ENCODE measurements at regions not wholly inside any gene's neighbourhood (a gene's known extent, or its start where the extent isn't known, plus 50 kb on each side); places are given as distances from the start of the nearest gene placed in this dataset.

DNA sequence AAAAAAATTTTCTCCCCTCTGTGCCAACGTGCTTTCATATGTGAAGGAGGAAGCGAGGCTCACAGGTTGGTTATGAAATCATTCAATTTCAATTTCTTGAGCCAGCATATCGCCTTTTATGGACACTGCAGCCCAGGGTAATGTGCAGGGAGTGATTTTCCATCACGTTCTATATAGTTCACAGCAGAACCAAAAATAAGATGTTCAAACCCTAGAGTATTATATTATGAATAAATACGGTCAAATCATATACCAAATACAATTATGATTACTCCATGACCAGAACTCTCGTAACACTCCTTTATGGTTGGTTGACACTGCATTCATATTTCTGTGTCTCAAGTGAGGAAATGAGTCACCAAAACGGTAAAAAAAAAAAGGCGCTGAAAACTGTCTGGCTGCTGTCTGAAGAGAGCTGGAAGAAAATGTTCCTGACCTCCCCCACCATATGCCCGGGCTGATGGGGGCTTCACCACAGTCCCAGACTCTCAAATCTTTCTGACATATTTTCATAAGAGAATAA, 75.8 kb upstream of the UBAC2 start:
- Histone ChIP-seq H3K36me3 (ENCODE audit: control insufficient read depth in 2 of 2, insufficient read depth in 2 of 2, low read length in 1 of 2) (no peaks in the 10 kb centered on the region), H3K27ac (ENCODE audit: low read depth in 1 of 2, low read length in 1 of 2) (no peak overlapping the region), H3K9me3 (ENCODE audit: control insufficient read depth in 2 of 2, insufficient read depth in 1 of 2, low read length in 1 of 2) (no peaks in the 10 kb centered on the region), H3K4me1 (ENCODE audit: control insufficient read depth in 2 of 2, insufficient read depth in 2 of 2, low read length in 2 of 2) (no peaks in the 10 kb centered on the region), H3K4me3 (ENCODE audit: low read length in 2 of 2) (no peak overlapping the region), H3K27me3 (ENCODE audit: control insufficient read depth in 2 of 2, insufficient read depth in 1 of 2, low read length in 1 of 2) (no peaks in the 10 kb centered on the region)
- 23% methylated on average over 9 of the region's 9 CpGs for WGBS
- DNase-seq (ENCODE audit: low read depth in 6 of 9, low spot score in 9 of 9), result peak in 1 of 9 donors; percentile 24

DNA sequence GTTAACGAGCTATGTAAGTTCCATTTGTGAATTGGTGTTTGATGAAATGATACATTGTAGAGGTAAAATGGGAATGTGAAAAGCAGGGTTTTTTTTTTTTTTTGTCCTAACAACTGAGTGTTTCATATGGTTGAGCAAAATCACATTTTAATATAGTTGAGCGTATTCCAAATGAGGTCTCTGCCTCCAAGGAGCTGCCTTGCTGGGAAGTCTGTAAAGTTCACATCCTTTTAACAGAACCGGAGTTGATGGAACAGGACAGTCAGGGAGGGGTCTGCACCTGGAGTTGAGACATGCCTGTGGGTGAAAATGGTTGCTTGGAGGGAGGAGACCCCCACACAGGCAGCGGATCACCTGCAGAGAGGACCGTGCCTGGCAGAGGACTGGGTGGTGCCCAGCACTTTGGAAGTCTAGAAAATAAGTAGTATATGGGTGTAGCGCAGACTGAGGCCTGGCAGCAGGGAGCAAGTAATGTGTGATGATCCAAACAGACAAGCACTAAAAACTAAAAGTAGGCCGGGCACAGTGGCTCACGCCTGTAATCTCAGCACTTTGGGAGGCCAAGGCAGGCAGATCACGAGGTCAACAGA, 75.2 kb upstream of the UBAC2 start:
- no peaks in the 10 kb centered on the region for H3K36me3 ChIP-seq (ENCODE audit: control insufficient read depth in 2 of 2, insufficient read depth in 2 of 2, low read length in 1 of 2)
- 92% methylated on average over 9 of the region's 9 CpGs for WGBS
- DNase-seq (ENCODE audit: low read depth in 6 of 9, low spot score in 9 of 9), result no peak
- H3K9me3 ChIP-seq (ENCODE audit: control insufficient read depth in 2 of 2, insufficient read depth in 1 of 2, low read length in 1 of 2), result no peaks in the 10 kb centered on the region
- H3K27me3 ChIP-seq (ENCODE audit: control insufficient read depth in 2 of 2, insufficient read depth in 1 of 2, low read length in 1 of 2), result peaks cover 0 to 2% of the 10 kb centered on the region in 2 donors
- H3K4me1 ChIP-seq (ENCODE audit: control insufficient read depth in 2 of 2, insufficient read depth in 2 of 2, low read length in 2 of 2), result no peaks in the 10 kb centered on the region
- no peak overlapping the region for H3K27ac ChIP-seq (ENCODE audit: low read depth in 1 of 2, low read length in 1 of 2)
- H3K4me3 ChIP-seq (ENCODE audit: low read length in 2 of 2), result no peak overlapping the region

DNA sequence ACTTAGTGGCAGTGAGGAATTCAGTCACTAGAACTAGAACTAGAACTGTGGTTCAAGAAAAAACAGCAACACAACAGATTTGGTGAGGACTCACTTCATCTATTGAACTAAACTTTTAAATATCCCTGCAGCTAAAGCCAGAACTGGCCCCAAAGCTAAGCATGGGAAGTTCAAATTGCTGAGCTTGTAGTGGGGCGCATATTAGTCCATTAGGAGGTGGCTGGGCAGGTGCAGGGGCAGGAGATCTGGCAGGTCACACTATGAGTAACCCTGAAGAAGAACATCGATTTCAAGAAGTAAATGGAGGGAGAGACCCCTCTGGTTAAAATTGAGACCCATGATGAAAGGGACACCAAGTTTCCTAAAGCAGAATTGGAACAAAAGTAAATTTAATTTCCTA, 73.8 kb upstream of the UBAC2 start:
- no peak for DNase-seq (ENCODE audit: low read depth in 6 of 9, low spot score in 9 of 9)
- 97% methylated on average over 2 of the region's 2 CpGs for WGBS
- peaks cover 0 to 3% of the 10 kb centered on the region in 2 donors for H3K27me3 ChIP-seq (ENCODE audit: control insufficient read depth in 2 of 2, insufficient read depth in 1 of 2, low read length in 1 of 2)

DNA sequence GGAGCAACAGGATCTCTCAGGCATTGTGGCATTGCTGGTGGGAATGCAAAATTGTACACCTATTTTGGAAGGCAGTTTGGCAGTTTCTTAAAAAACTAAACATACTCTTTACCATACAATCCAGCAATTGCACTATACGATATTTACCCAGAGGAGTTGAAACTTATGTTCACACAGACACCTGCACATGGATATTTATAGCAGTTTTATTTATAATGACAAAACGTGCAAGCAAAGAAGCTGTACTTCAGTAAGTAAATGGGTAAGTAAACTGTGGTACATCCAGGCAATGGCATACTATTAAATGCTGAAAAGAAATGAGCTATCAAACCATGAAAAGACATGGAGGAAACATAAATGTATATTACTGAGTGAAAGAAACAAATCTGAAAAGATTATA, 71.6 kb upstream of the UBAC2 start:
- WGBS, result 67% methylated on average over 2 of the region's 2 CpGs
- no peak overlapping the region for H3K27ac ChIP-seq (ENCODE audit: low read depth in 1 of 2, low read length in 1 of 2)
- no peaks in the 10 kb centered on the region for H3K9me3 ChIP-seq (ENCODE audit: control insufficient read depth in 2 of 2, insufficient read depth in 1 of 2, low read length in 1 of 2)
- no peaks in the 10 kb centered on the region for H3K36me3 ChIP-seq (ENCODE audit: control insufficient read depth in 2 of 2, insufficient read depth in 2 of 2, low read length in 1 of 2)
- no peak for DNase-seq (ENCODE audit: low read depth in 6 of 9, low spot score in 9 of 9)
- H3K4me3 ChIP-seq (ENCODE audit: low read length in 2 of 2), result no peak overlapping the region
- no peaks in the 10 kb centered on the region for H3K4me1 ChIP-seq (ENCODE audit: control insufficient read depth in 2 of 2, insufficient read depth in 2 of 2, low read length in 2 of 2)
- H3K27me3 ChIP-seq (ENCODE audit: control insufficient read depth in 2 of 2, insufficient read depth in 1 of 2, low read length in 1 of 2), result peaks cover 0 to 5% of the 10 kb centered on the region in 2 donors

More for the DNA sequence above, 73.8 kb upstream of the UBAC2 start:
- Histone ChIP-seq H3K9me3 (ENCODE audit: control insufficient read depth in 2 of 2, insufficient read depth in 1 of 2, low read length in 1 of 2) (no peaks in the 10 kb centered on the region), H3K4me1 (ENCODE audit: control insufficient read depth in 2 of 2, insufficient read depth in 2 of 2, low read length in 2 of 2) (no peaks in the 10 kb centered on the region), H3K4me3 (ENCODE audit: low read length in 2 of 2) (no peak overlapping the region), H3K36me3 (ENCODE audit: control insufficient read depth in 2 of 2, insufficient read depth in 2 of 2, low read length in 1 of 2) (no peaks in the 10 kb centered on the region), H3K27ac (ENCODE audit: low read depth in 1 of 2, low read length in 1 of 2) (no peak overlapping the region)

DNA sequence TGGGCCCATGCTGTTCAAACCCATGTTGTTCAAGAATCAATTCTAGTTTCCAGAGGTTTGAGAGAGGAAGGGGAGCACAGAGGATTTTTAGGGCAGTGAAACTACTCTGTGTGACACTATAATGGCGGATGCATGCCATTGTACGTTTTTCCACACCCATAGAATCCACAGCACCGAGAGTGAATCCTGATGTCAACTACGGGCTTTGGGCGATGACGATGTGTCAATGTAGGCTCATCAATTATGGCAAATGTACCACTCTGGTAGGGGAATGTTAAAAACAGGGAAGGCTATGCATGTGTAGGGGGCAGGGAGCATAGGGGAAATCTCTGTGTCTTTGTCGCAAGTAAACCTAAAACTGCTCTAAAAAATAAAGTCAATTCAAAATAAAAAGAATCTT, 70.7 kb upstream of the UBAC2 start:
- Histone ChIP-seq H3K27ac (ENCODE audit: low read depth in 1 of 2, low read length in 1 of 2) (no peak overlapping the region), H3K9me3 (ENCODE audit: control insufficient read depth in 2 of 2, insufficient read depth in 1 of 2, low read length in 1 of 2) (no peaks in the 10 kb centered on the region), H3K4me1 (ENCODE audit: control insufficient read depth in 2 of 2, insufficient read depth in 2 of 2, low read length in 2 of 2) (no peaks in the 10 kb centered on the region), H3K4me3 (ENCODE audit: low read length in 2 of 2) (no peak overlapping the region), H3K27me3 (ENCODE audit: control insufficient read depth in 2 of 2, insufficient read depth in 1 of 2, low read length in 1 of 2) (peaks cover 0 to 5% of the 10 kb centered on the region in 2 donors), H3K36me3 (ENCODE audit: control insufficient read depth in 2 of 2, insufficient read depth in 2 of 2, low read length in 1 of 2) (no peaks in the 10 kb centered on the region)
- WGBS, result over 99% methylated on average over 7 of the region's 7 CpGs
- DNase-seq (ENCODE audit: low read depth in 6 of 9, low spot score in 9 of 9), result no peak

DNA sequence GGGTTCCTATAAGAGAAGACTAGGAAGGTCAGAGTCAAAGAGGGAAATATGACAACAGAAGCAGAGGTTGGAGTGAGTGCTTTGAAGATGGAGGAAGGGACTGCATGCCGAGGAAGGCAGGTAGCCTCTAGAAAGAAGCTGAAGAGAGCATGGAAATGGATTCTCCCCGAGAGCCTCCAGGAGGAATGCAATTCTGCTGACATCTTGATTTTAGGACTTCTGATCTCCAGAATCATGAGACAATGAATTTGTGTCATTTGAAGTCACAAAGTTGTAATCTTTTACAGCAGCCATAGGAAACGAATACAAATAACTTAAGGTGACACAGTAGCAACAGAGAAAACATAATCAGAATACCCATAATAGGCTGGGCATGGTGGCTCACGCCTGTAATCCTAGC, 69.2 kb upstream of the UBAC2 start:
- no peak for DNase-seq (ENCODE audit: low read depth in 6 of 9, low spot score in 9 of 9)
- Histone ChIP-seq H3K36me3 (ENCODE audit: control insufficient read depth in 2 of 2, insufficient read depth in 2 of 2, low read length in 1 of 2) (no peaks in the 10 kb centered on the region), H3K4me3 (ENCODE audit: low read length in 2 of 2) (no peak overlapping the region), H3K27ac (ENCODE audit: low read depth in 1 of 2, low read length in 1 of 2) (no peak overlapping the region), H3K27me3 (ENCODE audit: control insufficient read depth in 2 of 2, insufficient read depth in 1 of 2, low read length in 1 of 2) (peaks cover 0 to 6% of the 10 kb centered on the region in 2 donors), H3K4me1 (ENCODE audit: control insufficient read depth in 2 of 2, insufficient read depth in 2 of 2, low read length in 2 of 2) (no peaks in the 10 kb centered on the region), H3K9me3 (ENCODE audit: control insufficient read depth in 2 of 2, insufficient read depth in 1 of 2, low read length in 1 of 2) (no peaks in the 10 kb centered on the region)
- 97% methylated on average over 4 of the region's 4 CpGs for WGBS

DNA sequence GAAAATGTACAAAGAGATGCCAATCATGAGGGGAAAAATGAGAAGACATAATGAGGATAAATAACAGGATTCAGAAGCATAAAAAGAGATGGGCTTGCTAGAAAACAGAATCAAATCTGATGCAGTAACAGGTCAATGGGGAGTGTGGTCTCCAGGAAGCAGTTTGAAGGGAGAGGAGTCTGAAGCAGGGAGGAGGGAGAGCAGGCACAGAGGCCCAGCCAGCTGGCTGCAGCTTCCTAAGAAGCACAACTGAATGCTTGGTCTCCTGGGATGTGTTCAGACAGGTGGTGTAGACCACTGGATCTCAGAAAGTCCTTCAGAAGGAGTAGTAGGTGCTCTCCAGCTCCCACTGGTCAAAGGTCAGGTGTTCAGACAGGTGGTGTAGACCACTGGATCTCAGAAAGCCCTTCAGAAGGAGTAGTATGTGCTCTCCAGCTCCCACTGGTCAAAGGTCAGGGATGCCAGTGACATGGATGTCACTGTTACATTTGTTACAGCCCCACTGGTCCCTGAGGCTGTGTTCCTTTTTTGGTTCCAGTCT, 68.3 kb upstream of the UBAC2 start:
- Histone ChIP-seq H3K27me3 (ENCODE audit: control insufficient read depth in 2 of 2, insufficient read depth in 1 of 2, low read length in 1 of 2) (peaks cover 0 to 9% of the 10 kb centered on the region in 2 donors), H3K27ac (ENCODE audit: low read depth in 1 of 2, low read length in 1 of 2) (no peak overlapping the region)

DNA sequence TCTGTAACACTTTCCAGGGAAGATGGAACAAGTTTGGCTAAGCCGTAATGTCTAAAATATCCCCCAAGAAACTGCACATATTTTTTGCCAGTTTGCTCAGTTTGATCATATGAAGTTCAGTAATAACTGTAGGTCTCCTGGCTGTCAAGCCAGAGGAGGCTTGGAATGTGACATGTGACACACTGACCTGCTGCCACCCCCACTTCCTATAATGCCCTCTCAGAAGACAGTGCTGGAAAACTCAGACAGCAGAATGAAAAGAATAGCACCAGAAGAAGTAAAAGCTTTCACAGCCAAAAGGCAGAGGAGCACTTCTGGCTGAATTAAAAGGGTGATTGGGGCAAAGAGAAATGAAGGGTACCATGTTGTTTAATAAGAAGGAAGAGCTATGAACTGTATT, 67.4 kb upstream of the UBAC2 start:
- Histone ChIP-seq H3K27me3 (ENCODE audit: control insufficient read depth in 2 of 2, insufficient read depth in 1 of 2, low read length in 1 of 2) (peaks cover 0 to 9% of the 10 kb centered on the region in 2 donors), H3K36me3 (ENCODE audit: control insufficient read depth in 2 of 2, insufficient read depth in 2 of 2, low read length in 1 of 2) (no peaks in the 10 kb centered on the region), H3K4me1 (ENCODE audit: control insufficient read depth in 2 of 2, insufficient read depth in 2 of 2, low read length in 2 of 2) (no peaks in the 10 kb centered on the region), H3K9me3 (ENCODE audit: control insufficient read depth in 2 of 2, insufficient read depth in 1 of 2, low read length in 1 of 2) (no peaks in the 10 kb centered on the region), H3K27ac (ENCODE audit: low read depth in 1 of 2, low read length in 1 of 2) (no peak overlapping the region), H3K4me3 (ENCODE audit: low read length in 2 of 2) (no peak overlapping the region)
- no peak for DNase-seq (ENCODE audit: low read depth in 6 of 9, low spot score in 9 of 9)
- WGBS, result 97% methylated on average over 1 of the region's 1 CpG

More for the DNA sequence above, 68.3 kb upstream of the UBAC2 start:
- Histone ChIP-seq H3K4me1 (ENCODE audit: control insufficient read depth in 2 of 2, insufficient read depth in 2 of 2, low read length in 2 of 2) (no peaks in the 10 kb centered on the region), H3K36me3 (ENCODE audit: control insufficient read depth in 2 of 2, insufficient read depth in 2 of 2, low read length in 1 of 2) (no peaks in the 10 kb centered on the region), H3K9me3 (ENCODE audit: control insufficient read depth in 2 of 2, insufficient read depth in 1 of 2, low read length in 1 of 2) (no peaks in the 10 kb centered on the region), H3K4me3 (ENCODE audit: low read length in 2 of 2) (no peak overlapping the region)
- no peak for DNase-seq (ENCODE audit: low read depth in 6 of 9, low spot score in 9 of 9)

DNA sequence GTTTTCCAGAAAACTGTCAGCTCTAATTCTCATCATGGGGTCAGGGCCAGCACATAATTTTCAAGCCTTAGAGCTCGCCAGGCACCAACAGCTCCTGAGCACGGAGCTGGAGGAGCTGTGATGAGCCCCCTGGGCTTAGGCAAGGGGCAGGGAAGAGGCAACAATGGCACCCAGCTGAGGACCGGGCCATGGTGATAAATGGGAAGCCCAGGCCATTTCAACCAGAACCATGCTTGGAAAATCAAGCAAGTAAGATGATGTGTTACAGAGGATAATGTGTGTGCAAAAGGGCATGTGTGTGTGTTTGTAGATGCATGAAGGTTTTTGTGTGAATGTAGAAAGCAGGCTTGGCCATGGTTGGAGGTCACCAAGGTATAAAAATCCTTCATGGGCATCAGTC, 66.8 kb upstream of the UBAC2 start:
- peaks cover 0 to 9% of the 10 kb centered on the region in 2 donors for H3K27me3 ChIP-seq (ENCODE audit: control insufficient read depth in 2 of 2, insufficient read depth in 1 of 2, low read length in 1 of 2)
- H3K9me3 ChIP-seq (ENCODE audit: control insufficient read depth in 2 of 2, insufficient read depth in 1 of 2, low read length in 1 of 2), result no peaks in the 10 kb centered on the region

More for the DNA sequence above, 66.8 kb upstream of the UBAC2 start:
- Histone ChIP-seq H3K4me1 (ENCODE audit: control insufficient read depth in 2 of 2, insufficient read depth in 2 of 2, low read length in 2 of 2) (no peaks in the 10 kb centered on the region), H3K4me3 (ENCODE audit: low read length in 2 of 2) (no peak overlapping the region), H3K36me3 (ENCODE audit: control insufficient read depth in 2 of 2, insufficient read depth in 2 of 2, low read length in 1 of 2) (no peaks in the 10 kb centered on the region), H3K27ac (ENCODE audit: low read depth in 1 of 2, low read length in 1 of 2) (no peak overlapping the region)
- DNase-seq (ENCODE audit: low read depth in 6 of 9, low spot score in 9 of 9), result no peak
- WGBS, result 93% methylated on average over 3 of the region's 3 CpGs

Data from thymus (tissue), 11 donors.